ENCODE measurements at regions not wholly inside any gene's neighbourhood (a gene's known extent, or its start where the extent isn't known, plus 50 kb on each side); places are given as distances from the start of the nearest gene placed in this dataset.
"Not testable (repeated sequence)": the region's sequence is repeated elsewhere in the genome, so short reads cannot be mapped to it uniquely, and the experiment has no call there.

GRCh38 chr5:110872200-110872599, 133.4 kb downstream of the SLC25A46 start:
- no peak for DNase-seq (ENCODE audit: low read depth)

GRCh38 chr5:110872963-110873362, 134.2 kb downstream of the SLC25A46 start:
- no peak for DNase-seq (ENCODE audit: low read depth)

GRCh38 chr5:110873773-110874437, 135.1 kb downstream of the SLC25A46 start:
- no peak for DNase-seq (ENCODE audit: low read depth)

- DNase-seq (ENCODE audit: low read depth) = not testable (repeated sequence)
Measured at GRCh38 chr5:110875115-110875514, 136.3 kb downstream of the SLC25A46 start.

- DNase-seq (ENCODE audit: low read depth) = no peak
Measured at GRCh38 chr5:110878115-110878514, 139.3 kb downstream of the SLC25A46 start.

- DNase-seq (ENCODE audit: low read depth) = no peak
Measured at GRCh38 chr5:110879675-110880074, 140.9 kb downstream of the SLC25A46 start.

GRCh38 chr5:110880413-110880812, 141.6 kb downstream of the SLC25A46 start:
- peak; percentile 48 for DNase-seq (ENCODE audit: low read depth)

- DNase-seq (ENCODE audit: low read depth) = no peak
Measured at GRCh38 chr5:110884005-110884404, 145.2 kb downstream of the SLC25A46 start.

- DNase-seq (ENCODE audit: low read depth) = not testable (repeated sequence)
Measured at GRCh38 chr5:110887170-110887569, 148.4 kb downstream of the SLC25A46 start.

- DNase-seq (ENCODE audit: low read depth) = not testable (repeated sequence)
Measured at GRCh38 chr5:110893854-110894483, 155.2 kb downstream of the SLC25A46 start.

- DNase-seq (ENCODE audit: low read depth) = no peak
Measured at GRCh38 chr5:110894805-110895204, 156.0 kb downstream of the SLC25A46 start.

GRCh38 chr5:110896901-110897300, 158.1 kb downstream of the SLC25A46 start:
- DNase-seq (ENCODE audit: low read depth) = no peak

- no peak for DNase-seq (ENCODE audit: low read depth)
Measured at GRCh38 chr5:110899566-110900412, 161.0 kb downstream of the SLC25A46 start.

- peak; percentile 36 for DNase-seq (ENCODE audit: low read depth)
Measured at GRCh38 chr5:110900829-110901228, 162.0 kb downstream of the SLC25A46 start.

- DNase-seq (ENCODE audit: low read depth) = no peak
Measured at GRCh38 chr5:110903966-110904365, 165.2 kb downstream of the SLC25A46 start.

GRCh38 chr5:110908848-110909247, 162.7 kb upstream of the TSLP start:
- no peak for DNase-seq (ENCODE audit: low read depth)

- no peak for DNase-seq (ENCODE audit: low read depth)
Measured at GRCh38 chr5:110909415-110909814, 162.1 kb upstream of the TSLP start.

- no peak for DNase-seq (ENCODE audit: low read depth)
Measured at GRCh38 chr5:110909950-110910349, 161.6 kb upstream of the TSLP start.

- DNase-seq (ENCODE audit: low read depth) = no peak
Measured at GRCh38 chr5:110913221-110913620, 158.3 kb upstream of the TSLP start.

GRCh38 chr5:110916381-110917049, 155.0 kb upstream of the TSLP start:
- peak; percentile 64 for DNase-seq (ENCODE audit: low read depth)

GRCh38 chr5:110917161-110917875, 154.2 kb upstream of the TSLP start:
- no peak for DNase-seq (ENCODE audit: low read depth)

GRCh38 chr5:110918683-110919082, 152.8 kb upstream of the TSLP start:
- DNase-seq (ENCODE audit: low read depth) = no peak

All from HS-27A (cell line).